Psoas muscle (tissue), 7 donors: ENCODE measurements at regions not wholly inside any gene's neighbourhood (a gene's known extent, or its start where the extent isn't known, plus 50 kb on each side); places are given as distances from the start of the nearest gene placed in this dataset.

Experiments
- ATAC-seq, 4 donors: fragments of 200-7000 bp; cut with Tn5 transposase; one replicate each; pipeline ENCODE4 v1.9.1; 2020; ENCODE audit warnings: moderate library complexity in 3 of 4, mild to moderate bottlenecking in 2 of 4
- DNase-seq, 2 donors: peaks; one replicate each; pipeline ENCODE4 v3.0.0-alpha.2; 2020
- H3K27ac ChIP-seq: fragments of 200-600 bp; one replicate; pipeline ENCODE4 v1.8.0; 2022
- H3K27me3 ChIP-seq, 3 donors: fragments of 200-600 bp in 1 of 3; one replicate each; pipeline versions ENCODE4 v1.6.1 to v1.8.0; 2013 to 2022; ENCODE audit warnings: low read length in 2 of 3, mild to moderate bottlenecking in 2 of 3, moderate library complexity in 1 of 3; ENCODE audit not compliant: insufficient read depth in 3 of 3
- H3K36me3 ChIP-seq, 2 donors: fragments of 200-600 bp in 1 of 2; one replicate each; pipeline versions ENCODE4 v1.6.1 to v1.8.0; 2013 to 2022; ENCODE audit warnings: low read depth in 1 of 2, mild to moderate bottlenecking in 1 of 2, moderate library complexity in 1 of 2; ENCODE audit not compliant: insufficient read depth in 1 of 2
- H3K4me1 ChIP-seq: fragments of 200-600 bp; one replicate; pipeline ENCODE4 v1.8.0; 2022
- H3K4me3 ChIP-seq: fragments of 200-600 bp; one replicate; pipeline ENCODE4 v1.8.0; 2022; ENCODE audit warnings: mild to moderate bottlenecking
- H3K9me3 ChIP-seq: fragments of 200-600 bp; one replicate; pipeline ENCODE4 v1.8.0; 2022
- whole genome bisulfite sequencing, 3 donors: extraction: QIAGEN DNeasy Blood & Tissue Kit; methylation state at CpG; one replicate each; pipeline versions ENCODE4 v1.1.6 to v1.1.7; 2013; 5-methylcytosine and 5-hydroxymethylcytosine counted together
- intact Hi-C, 2 donors: fragments of 100-400 bp; cut with DNase I; formaldehyde crosslinking; loops; one replicate each; pipeline versions ENCODE4 v1.11.0 to v1.14.2; 2022
- TF ChIP-seq, protein P1 (sequence below): fragments of 200-600 bp; IDR thresholded peaks from one replicate; pipeline ENCODE4 v1.8.0; 2022; ENCODE audit warnings: antibody characterized with exemption
- donor health status: healthy with polysubstance abuse.
- donor health status: DM: no; HTN: no; CAD: no; lungs with moderate emphysema.
- donor health status: Bipolar disorder and iron deficiency.
- donor health status: healthy.
- donor health status: DM: yes; HTN: yes; CAD: no.
- donor health status: DM: no; HTN: no; CAD: no.
- donor health status: DM: yes; HTN: yes; CAD: no.

DNA sequence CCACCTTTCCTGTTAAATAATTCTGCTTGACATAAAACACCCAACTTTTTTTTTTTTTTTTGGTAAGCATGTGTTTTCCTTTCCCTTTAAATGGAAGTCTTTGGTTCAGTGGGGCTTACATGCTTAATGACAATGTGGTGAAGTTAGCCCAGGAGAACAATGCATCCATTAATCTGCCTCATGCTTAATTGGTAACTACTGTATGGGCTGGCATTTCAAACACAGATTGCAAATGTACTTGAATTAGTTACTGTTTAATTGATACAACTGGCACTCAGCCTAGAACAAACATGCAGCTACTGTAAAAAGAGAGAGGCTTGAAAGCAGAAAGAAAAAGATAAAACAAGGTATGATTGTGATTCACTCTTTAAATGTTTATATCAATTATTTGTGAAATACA is 483.6 kb upstream of the NOX3 start:
- Histone ChIP-seq H3K36me3 (no peaks in the 10 kb centered on the region), H3K9me3 (no peaks in the 10 kb centered on the region), H3K4me1 (no peaks in the 10 kb centered on the region), H3K27me3 (no peaks in the 10 kb centered on the region), H3K4me3 (no peak overlapping the region), H3K27ac (no peak overlapping the region)
- ATAC-seq: no peak
- TF ChIP-seq, protein P1, sequence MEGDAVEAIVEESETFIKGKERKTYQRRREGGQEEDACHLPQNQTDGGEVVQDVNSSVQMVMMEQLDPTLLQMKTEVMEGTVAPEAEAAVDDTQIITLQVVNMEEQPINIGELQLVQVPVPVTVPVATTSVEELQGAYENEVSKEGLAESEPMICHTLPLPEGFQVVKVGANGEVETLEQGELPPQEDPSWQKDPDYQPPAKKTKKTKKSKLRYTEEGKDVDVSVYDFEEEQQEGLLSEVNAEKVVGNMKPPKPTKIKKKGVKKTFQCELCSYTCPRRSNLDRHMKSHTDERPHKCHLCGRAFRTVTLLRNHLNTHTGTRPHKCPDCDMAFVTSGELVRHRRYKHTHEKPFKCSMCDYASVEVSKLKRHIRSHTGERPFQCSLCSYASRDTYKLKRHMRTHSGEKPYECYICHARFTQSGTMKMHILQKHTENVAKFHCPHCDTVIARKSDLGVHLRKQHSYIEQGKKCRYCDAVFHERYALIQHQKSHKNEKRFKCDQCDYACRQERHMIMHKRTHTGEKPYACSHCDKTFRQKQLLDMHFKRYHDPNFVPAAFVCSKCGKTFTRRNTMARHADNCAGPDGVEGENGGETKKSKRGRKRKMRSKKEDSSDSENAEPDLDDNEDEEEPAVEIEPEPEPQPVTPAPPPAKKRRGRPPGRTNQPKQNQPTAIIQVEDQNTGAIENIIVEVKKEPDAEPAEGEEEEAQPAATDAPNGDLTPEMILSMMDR: no peak
- intact Hi-C loops: no loop called here
- DNase-seq: no peak

DNA sequence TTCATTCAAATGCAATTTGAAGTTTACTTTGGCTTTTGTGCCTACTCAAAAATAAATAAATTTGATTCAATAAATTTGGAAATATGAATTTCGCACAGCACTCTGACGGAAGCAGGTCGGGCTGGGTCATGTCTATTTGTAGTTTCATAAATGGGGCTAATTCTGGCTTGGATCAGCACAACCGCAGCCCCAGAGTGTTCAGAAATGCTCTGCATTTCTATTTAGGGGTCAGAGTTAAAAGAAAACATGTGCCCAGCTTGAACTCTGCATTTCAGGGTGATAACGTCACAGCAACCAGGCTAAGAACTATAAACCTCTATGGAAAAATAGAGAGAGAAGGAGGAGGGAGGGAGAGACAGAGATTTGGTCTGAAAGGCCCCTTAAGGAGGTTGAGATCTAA is 480.9 kb upstream of the NOX3 start:
- TF ChIP-seq, protein P1: no peak
- 58 to 65% (median 63%) methylated on average over 5 of the region's 5 CpGs for WGBS, 3 donors

DNA sequence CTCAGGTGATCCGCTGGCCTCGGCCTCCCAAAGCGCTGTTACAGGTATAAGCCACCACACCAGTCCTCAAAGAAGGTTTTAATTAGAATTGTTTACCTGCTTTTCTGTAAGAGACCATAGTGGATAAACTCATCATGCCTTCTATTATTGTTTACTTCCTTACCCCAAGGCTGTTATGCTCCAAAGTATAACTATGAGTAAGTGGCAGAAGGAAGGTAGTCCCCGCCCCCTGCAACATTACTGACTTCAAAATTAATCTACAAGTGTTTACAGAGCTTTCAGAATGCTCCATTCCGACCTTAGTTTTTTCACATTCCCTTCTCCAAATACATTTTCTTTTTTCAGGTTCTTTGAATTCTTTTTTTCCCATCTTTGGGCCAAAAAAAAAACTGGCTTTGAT is 480.5 kb upstream of the NOX3 start:
- TF ChIP-seq, protein P1: no peak
- no peak overlapping the region for H3K27ac ChIP-seq
- no peak overlapping the region for H3K4me3 ChIP-seq
- no peaks in the 10 kb centered on the region for H3K9me3 ChIP-seq
- WGBS, 3 donors: 81 to 87% (median 83%) methylated on average over 5 of the region's 5 CpGs
- ATAC-seq: no peak
- H3K36me3 ChIP-seq: no peaks in the 10 kb centered on the region
- DNase-seq: no peak
- intact Hi-C loops: no loop called here
- no peaks in the 10 kb centered on the region for H3K4me1 ChIP-seq
- H3K27me3 ChIP-seq: no peaks in the 10 kb centered on the region

More for the DNA sequence above, 480.9 kb upstream of the NOX3 start:
- Histone ChIP-seq H3K4me3 (no peak overlapping the region), H3K27ac (no peak overlapping the region), H3K36me3 (no peaks in the 10 kb centered on the region), H3K4me1 (no peaks in the 10 kb centered on the region), H3K27me3 (no peaks in the 10 kb centered on the region), H3K9me3 (no peaks in the 10 kb centered on the region)
- intact Hi-C loops: no loop called here
- ATAC-seq: no peak
- no peak for DNase-seq

DNA sequence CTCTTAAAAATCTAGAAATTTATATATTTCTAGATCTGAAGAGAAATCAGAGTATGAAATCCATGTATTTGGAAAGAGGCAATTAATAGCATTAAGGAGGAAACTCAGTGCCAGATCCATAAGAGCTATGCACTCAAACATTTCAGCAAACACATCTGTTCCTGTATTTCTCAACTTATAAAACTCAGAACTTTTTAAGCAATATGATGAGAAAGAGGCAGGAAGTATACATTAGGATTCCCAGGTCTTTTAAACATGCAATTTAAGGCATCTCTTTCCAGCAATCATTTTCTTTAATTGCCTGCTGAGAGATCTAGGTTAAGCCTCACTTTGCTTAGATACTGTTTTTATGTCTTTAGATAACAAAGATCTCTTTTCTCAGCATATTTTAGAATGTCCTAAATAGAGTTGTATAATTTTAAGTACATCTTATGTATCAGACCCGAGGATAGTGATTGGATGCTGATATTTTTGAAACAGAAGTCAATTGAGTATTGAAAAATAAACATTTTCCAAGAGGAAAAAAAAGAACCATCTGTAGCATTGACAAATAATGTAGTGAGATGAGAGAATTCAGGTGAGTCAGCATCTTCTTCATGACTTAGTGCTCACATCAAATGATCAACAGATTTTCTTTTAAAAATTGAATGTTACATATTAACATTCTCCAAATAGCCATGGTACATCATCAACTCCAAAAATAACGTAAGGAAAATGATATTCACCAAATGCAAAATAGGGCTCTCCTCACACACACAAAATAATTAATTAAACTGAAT is 461.4 kb upstream of the NOX3 start:
- WGBS, 3 donors: 67 to 83% (median 78%) methylated on average over 2 of the region's 2 CpGs

More for the DNA sequence above, 461.4 kb upstream of the NOX3 start:
- TF ChIP-seq, protein P1: no peak
- no peaks in the 10 kb centered on the region for H3K9me3 ChIP-seq
- ATAC-seq (no peak), DNase-seq (no peak)
- no peaks in the 10 kb centered on the region for H3K36me3 ChIP-seq
- H3K4me1 ChIP-seq: no peaks in the 10 kb centered on the region
- no peak overlapping the region for H3K4me3 ChIP-seq
- intact Hi-C loops: no loop called here
- H3K27me3 ChIP-seq: no peaks in the 10 kb centered on the region
- no peak overlapping the region for H3K27ac ChIP-seq
